Suppressor macrophage treated with lipopolysaccharide for 1 hour (primary cell): ENCODE measurements at regions not wholly inside any gene's neighbourhood (a gene's known extent, or its start where the extent isn't known, plus 50 kb on each side); places are given as distances from the start of the nearest gene placed in this dataset.
"Not testable (repeated sequence)": the region's sequence is repeated elsewhere in the genome, so short reads cannot be mapped to it uniquely, and the experiment has no call there.

Source experiments
- DNase-seq, 3 donors: peaks; one replicate each; pipeline ENCODE4 v3.0.0-alpha.2; 2020 to 2022

GRCh38 chrX:23458957-23459356, 124.3 kb downstream of the PTCHD1 start:
- not testable (repeated sequence) for DNase-seq

- no peak for DNase-seq
Observed at GRCh38 chrX:23465105-23465791, 130.6 kb downstream of the PTCHD1 start.

- no peak for DNase-seq
Observed at GRCh38 chrX:23465985-23466384, 131.3 kb downstream of the PTCHD1 start.

GRCh38 chrX:23478056-23478455, 143.4 kb downstream of the PTCHD1 start:
- DNase-seq: no peak

- DNase-seq: no peak
Observed at GRCh38 chrX:23478561-23478960, 143.9 kb downstream of the PTCHD1 start.

- DNase-seq: no peak
Observed at GRCh38 chrX:23482561-23482960, 147.9 kb downstream of the PTCHD1 start.

GRCh38 chrX:23483396-23483795, 148.7 kb downstream of the PTCHD1 start:
- DNase-seq: no peak

GRCh38 chrX:23493941-23494374, 159.3 kb downstream of the PTCHD1 start:
- DNase-seq: no peak

- DNase-seq: no peak
Observed at GRCh38 chrX:23494741-23495140, 160.1 kb downstream of the PTCHD1 start.

GRCh38 chrX:23497919-23498318, 163.3 kb downstream of the PTCHD1 start:
- DNase-seq: no peak

GRCh38 chrX:23501974-23502373, 165.3 kb upstream of the PRDX4 start:
- no peak for DNase-seq

- no peak for DNase-seq
Observed at GRCh38 chrX:23503835-23504539, 163.3 kb upstream of the PRDX4 start.

- DNase-seq: no peak
Observed at GRCh38 chrX:23504540-23504884, 162.8 kb upstream of the PRDX4 start.

GRCh38 chrX:23504895-23505294, 162.4 kb upstream of the PRDX4 start:
- no peak for DNase-seq

- no peak for DNase-seq
Observed at GRCh38 chrX:23505531-23506303, 161.6 kb upstream of the PRDX4 start.

- DNase-seq: no peak
Observed at GRCh38 chrX:23509256-23509655, 158.0 kb upstream of the PRDX4 start.

- no peak for DNase-seq
Observed at GRCh38 chrX:23511793-23512192, 155.5 kb upstream of the PRDX4 start.

GRCh38 chrX:23513121-23513520, 154.2 kb upstream of the PRDX4 start:
- DNase-seq: no peak

- DNase-seq: no peak
Observed at GRCh38 chrX:23514082-23514481, 153.2 kb upstream of the PRDX4 start.

GRCh38 chrX:23515028-23515427, 152.3 kb upstream of the PRDX4 start:
- no peak for DNase-seq

GRCh38 chrX:23523026-23523657, 144.2 kb upstream of the PRDX4 start:
- not testable (repeated sequence) for DNase-seq

GRCh38 chrX:23524467-23524866, 142.8 kb upstream of the PRDX4 start:
- DNase-seq: no peak

GRCh38 chrX:23525531-23525930, 141.8 kb upstream of the PRDX4 start:
- DNase-seq: no peak
